ENCODE measurements at regions not wholly inside any gene's neighbourhood (a gene's known extent, or its start where the extent isn't known, plus 50 kb on each side); places are given as distances from the start of the nearest gene placed in this dataset.

DNA sequence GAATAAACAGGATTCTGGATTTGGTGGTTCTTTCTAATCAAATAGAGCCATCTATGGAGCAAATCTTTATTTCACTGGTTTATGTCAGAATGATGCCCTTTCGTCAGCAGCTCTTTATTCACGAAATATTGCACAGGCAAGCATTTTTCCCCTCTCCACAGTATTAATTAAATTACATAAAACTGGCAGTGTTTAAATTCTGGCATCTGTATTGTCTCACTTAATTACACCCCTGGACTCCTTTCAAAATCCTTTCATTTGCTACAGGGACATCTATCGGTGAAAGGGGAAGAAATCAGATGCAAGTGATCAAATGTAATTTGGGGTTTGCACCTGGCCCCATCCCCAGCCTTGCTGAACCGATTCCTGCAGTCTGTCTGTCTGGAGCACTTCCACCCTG is 801.9 kb downstream of the QKI start:
- POLR2A ChIA-PET = no interaction called here

DNA sequence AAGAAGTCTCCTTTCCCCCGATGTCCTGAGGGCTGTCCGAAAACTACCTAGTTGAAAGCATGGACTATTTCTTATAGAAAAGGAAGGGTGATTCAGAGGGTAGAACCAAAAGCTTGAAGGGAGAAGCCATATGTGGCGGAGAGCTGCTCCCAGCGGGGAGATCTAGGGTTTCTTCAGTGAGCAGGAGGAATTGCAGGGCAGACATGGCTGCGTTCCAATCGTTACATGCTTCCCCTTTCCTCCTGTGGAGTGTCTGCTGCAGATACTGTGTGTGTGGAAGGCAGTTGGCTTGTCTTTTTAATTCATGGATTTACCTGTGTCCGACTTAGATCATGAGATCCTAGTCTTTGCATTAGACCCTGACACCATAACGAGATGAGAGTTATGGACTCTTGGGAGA is 799.5 kb downstream of the QKI start:
- no peaks in the 10 kb centered on the region for H3K36me3 Mint-ChIP-seq (ENCODE audit: low read depth)
- no peaks in the 10 kb centered on the region for H3K27me3 Mint-ChIP-seq
- Histone ChIP-seq H3K4me1 (ENCODE audit: insufficient read depth, low read length) (no peaks in the 10 kb centered on the region), H3K27ac (ENCODE audit: low read depth in 1 of 2, low read length in 2 of 2) (no peak overlapping the region), H3K9me3 (ENCODE audit: control insufficient read depth in 1 of 2, insufficient read depth in 1 of 2, low read length in 2 of 2) (peaks cover 0 to 3% of the 10 kb centered on the region in 2 experiments), H3K4me3 (ENCODE audit: low read length) (no peak overlapping the region), H3K27me3 (ENCODE audit: control insufficient read depth in 1 of 2, insufficient read depth in 2 of 2, low read length in 2 of 2) (no peaks in the 10 kb centered on the region), H3K36me3 (ENCODE audit: insufficient read depth, low read length) (no peaks in the 10 kb centered on the region)
- H3K9me3 Mint-ChIP-seq = no peaks in the 10 kb centered on the region
- no peak overlapping the region for H3K4me3 Mint-ChIP-seq
- no peak for DNase-seq
- no peaks in the 10 kb centered on the region for H3K4me1 Mint-ChIP-seq (ENCODE audit: low read depth)
- no peak overlapping the region for H3K27ac Mint-ChIP-seq
- POLR2A ChIA-PET = no interaction called here
- intact Hi-C loops (cut with DNase I, micrococcal nuclease) = no loop called here
- CTCF ChIA-PET = no interaction called here
- no peak for TF ChIP-seq CTCF (IDR thresholded peaks at IDR 0.05)
- no peak for ATAC-seq (ENCODE audit: poor library complexity)

More for the DNA sequence above, 801.9 kb downstream of the QKI start:
- H3K27ac ChIP-seq (ENCODE audit: low read depth in 1 of 2, low read length in 2 of 2) = no peak overlapping the region
- H3K4me3 Mint-ChIP-seq = no peak overlapping the region
- no peaks in the 10 kb centered on the region for H3K4me1 ChIP-seq (ENCODE audit: insufficient read depth, low read length)
- H3K4me1 Mint-ChIP-seq (ENCODE audit: low read depth) = no peaks in the 10 kb centered on the region
- no peaks in the 10 kb centered on the region for H3K27me3 Mint-ChIP-seq
- intact Hi-C loops (cut with DNase I, micrococcal nuclease) = no loop called here
- H3K9me3 ChIP-seq (ENCODE audit: control insufficient read depth in 1 of 2, insufficient read depth in 1 of 2, low read length in 2 of 2) = peaks cover 0 to 3% of the 10 kb centered on the region in 2 experiments
- H3K4me3 ChIP-seq (ENCODE audit: low read length) = no peak overlapping the region
- H3K36me3 ChIP-seq (ENCODE audit: insufficient read depth, low read length) = no peaks in the 10 kb centered on the region
- DNase-seq = no peak
- H3K27me3 ChIP-seq (ENCODE audit: control insufficient read depth in 1 of 2, insufficient read depth in 2 of 2, low read length in 2 of 2) = no peaks in the 10 kb centered on the region
- H3K36me3 Mint-ChIP-seq (ENCODE audit: low read depth) = no peaks in the 10 kb centered on the region
- CTCF ChIA-PET = no interaction called here
- no peaks in the 10 kb centered on the region for H3K9me3 Mint-ChIP-seq
- TF ChIP-seq CTCF (IDR thresholded peaks at IDR 0.05) = no peak
- no peak overlapping the region for H3K27ac Mint-ChIP-seq
- ATAC-seq (ENCODE audit: poor library complexity) = no peak

GRCh38 chr6:164211254-164211653 is 796.7 kb downstream of the QKI start:
- intact Hi-C loops (cut with DNase I, micrococcal nuclease) = no loop called here
- Histone ChIP-seq H3K4me1 (ENCODE audit: insufficient read depth, low read length) (no peaks in the 10 kb centered on the region), H3K27me3 (ENCODE audit: control insufficient read depth in 1 of 2, insufficient read depth in 2 of 2, low read length in 2 of 2) (no peaks in the 10 kb centered on the region), H3K9me3 (ENCODE audit: control insufficient read depth in 1 of 2, insufficient read depth in 1 of 2, low read length in 2 of 2) (no peaks in the 10 kb centered on the region), H3K27ac (ENCODE audit: low read depth in 1 of 2, low read length in 2 of 2) (no peak overlapping the region), H3K36me3 (ENCODE audit: insufficient read depth, low read length) (no peaks in the 10 kb centered on the region), H3K4me3 (ENCODE audit: low read length) (no peak overlapping the region)
- H3K27ac Mint-ChIP-seq = no peak overlapping the region
- no peak overlapping the region for H3K4me3 Mint-ChIP-seq
- TF ChIP-seq CTCF (IDR thresholded peaks at IDR 0.05) = no peak
- CTCF ChIA-PET = no interaction called here
- ATAC-seq (ENCODE audit: poor library complexity) = no peak
- H3K9me3 Mint-ChIP-seq = peaks cover under 1% of the 10 kb centered on the region
- H3K36me3 Mint-ChIP-seq (ENCODE audit: low read depth) = no peaks in the 10 kb centered on the region
- H3K4me1 Mint-ChIP-seq (ENCODE audit: low read depth) = no peaks in the 10 kb centered on the region
- POLR2A ChIA-PET = no interaction called here
- H3K27me3 Mint-ChIP-seq = no peaks in the 10 kb centered on the region
- DNase-seq = no peak

All from CD4-positive, alpha-beta T cell (primary cell).